ENCODE measurements at regions not wholly inside any gene's neighbourhood (a gene's known extent, or its start where the extent isn't known, plus 50 kb on each side); places are given as distances from the start of the nearest gene placed in this dataset.

DNA sequence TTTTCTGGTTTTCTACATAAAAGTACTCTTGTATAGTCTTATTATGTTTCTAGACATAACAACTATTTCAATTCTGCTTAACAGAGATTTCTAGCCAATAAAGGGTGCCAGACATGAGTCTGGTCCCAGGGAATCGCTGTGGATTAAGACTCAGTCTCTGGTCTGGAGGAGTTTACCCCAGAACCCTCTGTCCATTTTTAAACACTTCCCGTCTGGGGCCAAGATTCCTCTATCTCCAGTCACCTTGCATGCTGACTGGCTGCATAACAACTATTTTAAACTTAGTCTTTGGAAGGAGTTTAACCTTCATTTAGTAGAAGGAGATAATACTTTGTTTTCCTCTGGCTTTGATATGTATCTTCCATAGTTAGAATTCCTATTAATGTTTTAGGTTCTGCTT is 163.1 kb upstream of the IFNG-AS1 start:
- TF ChIP-seq SMC3 (IDR thresholded peaks at IDR 0.05; ENCODE audit: low read depth, low read length) (no peak), FOXM1 (IDR thresholded peaks at IDR 0.05; ENCODE audit: low read depth) (no peak), JUND (IDR thresholded peaks at IDR 0.05) (no peak)
- TF ChIP-seq, protein P1, sequence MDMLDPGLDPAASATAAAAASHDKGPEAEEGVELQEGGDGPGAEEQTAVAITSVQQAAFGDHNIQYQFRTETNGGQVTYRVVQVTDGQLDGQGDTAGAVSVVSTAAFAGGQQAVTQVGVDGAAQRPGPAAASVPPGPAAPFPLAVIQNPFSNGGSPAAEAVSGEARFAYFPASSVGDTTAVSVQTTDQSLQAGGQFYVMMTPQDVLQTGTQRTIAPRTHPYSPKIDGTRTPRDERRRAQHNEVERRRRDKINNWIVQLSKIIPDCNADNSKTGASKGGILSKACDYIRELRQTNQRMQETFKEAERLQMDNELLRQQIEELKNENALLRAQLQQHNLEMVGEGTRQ (IDR thresholded peaks at IDR 0.05; ENCODE audit: borderline replicate concordance, low read depth, low read length), result no peak
- TF ChIP-seq, protein P2, sequence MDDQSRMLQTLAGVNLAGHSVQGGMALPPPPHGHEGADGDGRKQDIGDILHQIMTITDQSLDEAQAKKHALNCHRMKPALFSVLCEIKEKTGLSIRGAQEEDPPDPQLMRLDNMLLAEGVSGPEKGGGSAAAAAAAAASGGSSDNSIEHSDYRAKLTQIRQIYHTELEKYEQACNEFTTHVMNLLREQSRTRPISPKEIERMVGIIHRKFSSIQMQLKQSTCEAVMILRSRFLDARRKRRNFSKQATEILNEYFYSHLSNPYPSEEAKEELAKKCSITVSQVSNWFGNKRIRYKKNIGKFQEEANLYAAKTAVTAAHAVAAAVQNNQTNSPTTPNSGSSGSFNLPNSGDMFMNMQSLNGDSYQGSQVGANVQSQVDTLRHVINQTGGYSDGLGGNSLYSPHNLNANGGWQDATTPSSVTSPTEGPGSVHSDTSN (IDR thresholded peaks at IDR 0.05), result no peak
- no peak overlapping the region for H3K9ac ChIP-seq

DNA sequence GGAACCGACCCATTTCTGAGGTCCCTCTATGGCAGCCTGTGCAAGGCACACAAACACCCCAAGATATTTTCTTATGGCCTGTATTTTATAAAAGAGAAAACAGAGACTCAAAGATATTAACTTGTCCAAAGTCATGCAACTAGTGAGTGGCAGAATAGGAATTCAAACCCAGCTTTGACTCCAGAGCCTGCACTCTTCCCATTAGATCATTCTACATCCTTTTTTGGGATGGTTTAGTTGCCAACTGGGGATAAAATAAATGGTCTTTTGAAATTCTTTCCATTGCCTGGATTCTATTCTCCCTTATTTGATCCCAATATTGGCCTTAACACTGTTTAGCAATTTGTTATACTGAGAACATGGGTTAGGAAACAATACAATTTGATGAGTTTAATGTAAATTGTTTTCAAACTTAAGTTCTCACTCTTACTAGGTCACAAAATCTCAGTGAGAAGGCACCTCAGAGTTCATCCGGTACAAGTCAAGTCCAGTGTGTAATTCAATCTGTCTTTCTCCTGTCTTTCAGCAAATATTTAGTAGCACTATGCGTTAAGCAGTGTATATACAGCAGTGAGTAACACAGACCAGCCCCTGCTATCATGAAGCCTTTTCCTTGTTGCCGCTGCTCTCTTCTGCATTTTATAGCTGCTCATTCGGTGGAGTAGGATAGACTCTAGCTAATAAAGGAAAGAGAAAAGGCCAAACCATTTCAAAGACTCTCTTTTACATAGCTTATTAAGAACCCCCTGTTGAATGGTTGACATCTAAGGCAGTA is 162.1 kb upstream of the IFNG-AS1 start:
- H3K9me2 ChIP-seq, result no peaks in the 10 kb centered on the region
- peak overlapping the region; percentile 51 for H2AFZ ChIP-seq (ENCODE audit: low read depth)
- ChIA-PET CTCF (no interaction called here), POLR2A (no interaction called here)
- H3K27ac ChIP-seq (ENCODE audit: low read depth in 2 of 2, low read length in 1 of 2), result peak overlapping the region; percentile 74 to 99
- H3F3A ChIP-seq (replicated peaks; ENCODE audit: insufficient read depth), result peaks cover 23% of the 10 kb centered on the region
- WGBS (ENCODE audit: low lambda C conversion rate), result 67% methylated on average over 5 of the region's 5 CpGs
- H3K4me1 ChIP-seq (ENCODE audit: control insufficient read depth in 1 of 2, insufficient read depth in 2 of 2, low read depth in 1 of 2, low read length in 1 of 2), result peaks cover 0 to 11% of the 10 kb centered on the region in 2 experiments; a peak in 3 of 4 replicates
- H3K4me3 ChIP-seq (ENCODE audit: low read depth in 2 of 2, low read length in 1 of 2), result peak overlapping the region; percentile 44 to 57; a peak in 3 of 4 replicates
- H3K4me2 ChIP-seq, result peak overlapping the region; percentile 89
- H3K9me3 ChIP-seq, result no peaks in the 10 kb centered on the region
- H3K27me3 ChIP-seq (ENCODE audit: insufficient read depth), result no peaks in the 10 kb centered on the region
- H3K9ac ChIP-seq, result peak overlapping the region; percentile 87
- H4K20me1 ChIP-seq (ENCODE audit: insufficient read depth), result no peaks in the 10 kb centered on the region
- no peaks in the 10 kb centered on the region for H3K79me2 ChIP-seq (ENCODE audit: insufficient read depth)
- no peak for DNase-seq
- no peaks in the 10 kb centered on the region for H3K36me3 ChIP-seq (replicated peaks in 1 of 2; ENCODE audit: control insufficient read depth in 1 of 2, insufficient read depth in 2 of 2, low read length in 1 of 2)
- TF ChIP-seq, protein P1 (IDR thresholded peaks at IDR 0.05; ENCODE audit: borderline replicate concordance, low read depth, low read length), result no peak
- no peak for TF ChIP-seq YY1 (IDR thresholded peaks at IDR 0.05; ENCODE audit: low read depth)
- no peak for TF ChIP-seq CHD2 (IDR thresholded peaks at IDR 0.05; ENCODE audit: low read length, partially characterized antibody)
- TF ChIP-seq, protein P3, sequence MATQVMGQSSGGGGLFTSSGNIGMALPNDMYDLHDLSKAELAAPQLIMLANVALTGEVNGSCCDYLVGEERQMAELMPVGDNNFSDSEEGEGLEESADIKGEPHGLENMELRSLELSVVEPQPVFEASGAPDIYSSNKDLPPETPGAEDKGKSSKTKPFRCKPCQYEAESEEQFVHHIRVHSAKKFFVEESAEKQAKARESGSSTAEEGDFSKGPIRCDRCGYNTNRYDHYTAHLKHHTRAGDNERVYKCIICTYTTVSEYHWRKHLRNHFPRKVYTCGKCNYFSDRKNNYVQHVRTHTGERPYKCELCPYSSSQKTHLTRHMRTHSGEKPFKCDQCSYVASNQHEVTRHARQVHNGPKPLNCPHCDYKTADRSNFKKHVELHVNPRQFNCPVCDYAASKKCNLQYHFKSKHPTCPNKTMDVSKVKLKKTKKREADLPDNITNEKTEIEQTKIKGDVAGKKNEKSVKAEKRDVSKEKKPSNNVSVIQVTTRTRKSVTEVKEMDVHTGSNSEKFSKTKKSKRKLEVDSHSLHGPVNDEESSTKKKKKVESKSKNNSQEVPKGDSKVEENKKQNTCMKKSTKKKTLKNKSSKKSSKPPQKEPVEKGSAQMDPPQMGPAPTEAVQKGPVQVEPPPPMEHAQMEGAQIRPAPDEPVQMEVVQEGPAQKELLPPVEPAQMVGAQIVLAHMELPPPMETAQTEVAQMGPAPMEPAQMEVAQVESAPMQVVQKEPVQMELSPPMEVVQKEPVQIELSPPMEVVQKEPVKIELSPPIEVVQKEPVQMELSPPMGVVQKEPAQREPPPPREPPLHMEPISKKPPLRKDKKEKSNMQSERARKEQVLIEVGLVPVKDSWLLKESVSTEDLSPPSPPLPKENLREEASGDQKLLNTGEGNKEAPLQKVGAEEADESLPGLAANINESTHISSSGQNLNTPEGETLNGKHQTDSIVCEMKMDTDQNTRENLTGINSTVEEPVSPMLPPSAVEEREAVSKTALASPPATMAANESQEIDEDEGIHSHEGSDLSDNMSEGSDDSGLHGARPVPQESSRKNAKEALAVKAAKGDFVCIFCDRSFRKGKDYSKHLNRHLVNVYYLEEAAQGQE (IDR thresholded peaks at IDR 0.05; ENCODE audit: low read depth, low read length), result no peak
- no peak for TF ChIP-seq JUND (IDR thresholded peaks at IDR 0.05)
- no peak for TF ChIP-seq FOXM1 (IDR thresholded peaks at IDR 0.05; ENCODE audit: low read depth)
- TF ChIP-seq, protein P4, sequence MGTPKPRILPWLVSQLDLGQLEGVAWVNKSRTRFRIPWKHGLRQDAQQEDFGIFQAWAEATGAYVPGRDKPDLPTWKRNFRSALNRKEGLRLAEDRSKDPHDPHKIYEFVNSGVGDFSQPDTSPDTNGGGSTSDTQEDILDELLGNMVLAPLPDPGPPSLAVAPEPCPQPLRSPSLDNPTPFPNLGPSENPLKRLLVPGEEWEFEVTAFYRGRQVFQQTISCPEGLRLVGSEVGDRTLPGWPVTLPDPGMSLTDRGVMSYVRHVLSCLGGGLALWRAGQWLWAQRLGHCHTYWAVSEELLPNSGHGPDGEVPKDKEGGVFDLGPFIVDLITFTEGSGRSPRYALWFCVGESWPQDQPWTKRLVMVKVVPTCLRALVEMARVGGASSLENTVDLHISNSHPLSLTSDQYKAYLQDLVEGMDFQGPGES (IDR thresholded peaks at IDR 0.05; ENCODE audit: low read depth, low read length), result no peak
- no peak for TF ChIP-seq RAD21 (IDR thresholded peaks at IDR 0.05; ENCODE audit: low read length)
- no peak for TF ChIP-seq EZH2phosphoT487 (IDR thresholded peaks at IDR 0.05; ENCODE audit: borderline replicate concordance, low read depth)
- TF ChIP-seq NFIC (IDR thresholded peaks at IDR 0.05; ENCODE audit: borderline replicate concordance), result no peak
- no peak for TF ChIP-seq TEAD4 (IDR thresholded peaks at IDR 0.05; ENCODE audit: borderline replicate concordance, insufficient read depth)
- TF ChIP-seq, protein P5, sequence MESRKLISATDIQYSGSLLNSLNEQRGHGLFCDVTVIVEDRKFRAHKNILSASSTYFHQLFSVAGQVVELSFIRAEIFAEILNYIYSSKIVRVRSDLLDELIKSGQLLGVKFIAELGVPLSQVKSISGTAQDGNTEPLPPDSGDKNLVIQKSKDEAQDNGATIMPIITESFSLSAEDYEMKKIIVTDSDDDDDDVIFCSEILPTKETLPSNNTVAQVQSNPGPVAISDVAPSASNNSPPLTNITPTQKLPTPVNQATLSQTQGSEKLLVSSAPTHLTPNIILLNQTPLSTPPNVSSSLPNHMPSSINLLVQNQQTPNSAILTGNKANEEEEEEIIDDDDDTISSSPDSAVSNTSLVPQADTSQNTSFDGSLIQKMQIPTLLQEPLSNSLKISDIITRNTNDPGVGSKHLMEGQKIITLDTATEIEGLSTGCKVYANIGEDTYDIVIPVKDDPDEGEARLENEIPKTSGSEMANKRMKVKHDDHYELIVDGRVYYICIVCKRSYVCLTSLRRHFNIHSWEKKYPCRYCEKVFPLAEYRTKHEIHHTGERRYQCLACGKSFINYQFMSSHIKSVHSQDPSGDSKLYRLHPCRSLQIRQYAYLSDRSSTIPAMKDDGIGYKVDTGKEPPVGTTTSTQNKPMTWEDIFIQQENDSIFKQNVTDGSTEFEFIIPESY (IDR thresholded peaks at IDR 0.05; ENCODE audit: borderline replicate concordance, low read depth), result no peak
- TF ChIP-seq SIN3A (IDR thresholded peaks at IDR 0.05; ENCODE audit: borderline replicate concordance, low read depth, low read length), result no peak

More for the DNA sequence above, 163.1 kb upstream of the IFNG-AS1 start:
- DNase-seq, result no peak
- Histone ChIP-seq H2AFZ (ENCODE audit: low read depth) (peak overlapping the region; percentile 63; the same call in 1 of the 2 replicates), H3K4me3 (ENCODE audit: low read depth in 2 of 2, low read length in 1 of 2) (no peak overlapping the region), H4K20me1 (ENCODE audit: insufficient read depth) (no peaks in the 10 kb centered on the region), H3K4me1 (ENCODE audit: control insufficient read depth in 1 of 2, insufficient read depth in 2 of 2, low read depth in 1 of 2, low read length in 1 of 2) (peaks cover 0 to 11% of the 10 kb centered on the region in 2 experiments; a peak in 3 of 4 replicates), H3K9me2 (no peaks in the 10 kb centered on the region), H3K79me2 (ENCODE audit: insufficient read depth) (no peaks in the 10 kb centered on the region), H3F3A (replicated peaks; ENCODE audit: insufficient read depth) (peaks cover 23% of the 10 kb centered on the region), H3K27ac (ENCODE audit: low read depth in 2 of 2, low read length in 1 of 2) (peak overlapping the region in 1 of 2 experiments; percentile 99; a peak in 2 of 4 replicates), H3K36me3 (replicated peaks in 1 of 2; ENCODE audit: control insufficient read depth in 1 of 2, insufficient read depth in 2 of 2, low read length in 1 of 2) (no peaks in the 10 kb centered on the region), H3K9me3 (no peaks in the 10 kb centered on the region), H3K27me3 (ENCODE audit: insufficient read depth) (no peaks in the 10 kb centered on the region), H3K4me2 (no peak overlapping the region)
- WGBS (ENCODE audit: low lambda C conversion rate), result 87% methylated on average over 2 of the region's 2 CpGs
- POLR2A ChIA-PET, result no interaction called here
- CTCF ChIA-PET, result no interaction called here

Measured in SK-N-SH (cell line).